ENCODE measurements at regions not wholly inside any gene's neighbourhood (a gene's known extent, or its start where the extent isn't known, plus 50 kb on each side); places are given as distances from the start of the nearest gene placed in this dataset.

DNA sequence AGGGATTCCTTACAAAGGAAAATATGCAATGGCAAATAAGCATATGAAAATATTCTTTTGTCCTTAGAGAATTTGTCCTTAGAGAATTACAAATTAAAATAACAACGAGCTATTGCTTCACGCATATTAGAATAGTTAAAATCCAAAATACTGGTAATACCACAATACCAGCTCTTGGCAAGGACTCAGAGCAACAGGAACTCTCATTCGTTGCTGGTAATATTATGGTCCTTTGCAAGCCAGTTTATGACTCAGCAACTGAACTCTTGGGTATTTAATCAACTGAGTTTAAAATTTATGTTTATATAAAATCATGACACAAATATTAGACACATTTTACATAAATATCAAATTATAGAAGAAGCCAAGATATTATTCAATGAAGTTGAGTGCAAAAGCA lies 1730.4 kb downstream of the SI start:
- TF ChIP-seq POLR2A (IDR thresholded peaks at IDR 0.05): no peak
- TF ChIP-seq, protein P1, sequence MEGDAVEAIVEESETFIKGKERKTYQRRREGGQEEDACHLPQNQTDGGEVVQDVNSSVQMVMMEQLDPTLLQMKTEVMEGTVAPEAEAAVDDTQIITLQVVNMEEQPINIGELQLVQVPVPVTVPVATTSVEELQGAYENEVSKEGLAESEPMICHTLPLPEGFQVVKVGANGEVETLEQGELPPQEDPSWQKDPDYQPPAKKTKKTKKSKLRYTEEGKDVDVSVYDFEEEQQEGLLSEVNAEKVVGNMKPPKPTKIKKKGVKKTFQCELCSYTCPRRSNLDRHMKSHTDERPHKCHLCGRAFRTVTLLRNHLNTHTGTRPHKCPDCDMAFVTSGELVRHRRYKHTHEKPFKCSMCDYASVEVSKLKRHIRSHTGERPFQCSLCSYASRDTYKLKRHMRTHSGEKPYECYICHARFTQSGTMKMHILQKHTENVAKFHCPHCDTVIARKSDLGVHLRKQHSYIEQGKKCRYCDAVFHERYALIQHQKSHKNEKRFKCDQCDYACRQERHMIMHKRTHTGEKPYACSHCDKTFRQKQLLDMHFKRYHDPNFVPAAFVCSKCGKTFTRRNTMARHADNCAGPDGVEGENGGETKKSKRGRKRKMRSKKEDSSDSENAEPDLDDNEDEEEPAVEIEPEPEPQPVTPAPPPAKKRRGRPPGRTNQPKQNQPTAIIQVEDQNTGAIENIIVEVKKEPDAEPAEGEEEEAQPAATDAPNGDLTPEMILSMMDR (IDR thresholded peaks at IDR 0.05): no peak

All from heart left ventricle (tissue), 13 donors.